Cerebellar cortex (tissue), 1 donor: ENCODE measurements at regions not wholly inside any gene's neighbourhood (a gene's known extent, or its start where the extent isn't known, plus 50 kb on each side); places are given as distances from the start of the nearest gene placed in this dataset.
"Not testable (repeated sequence)": the region's sequence is repeated elsewhere in the genome, so short reads cannot be mapped to it uniquely, and the experiment has no call there.

ENCODE experiments used
- DNase-seq: peaks from one replicate; pipeline ENCODE4 v3.0.0-alpha.2; 2015; ENCODE audit warnings: low spot score

GRCh38 chr11:21723678-21724077 is 469.2 kb upstream of the ANO5 start:
- DNase-seq, result no peak

GRCh38 chr11:21727102-21727501 is 465.8 kb upstream of the ANO5 start:
- DNase-seq, result no peak

- DNase-seq, result no peak
These were observed 456.5 kb upstream of the ANO5 start for GRCh38 chr11:21736404-21736803.

- DNase-seq, result not testable (repeated sequence)
These were observed 440.2 kb upstream of the ANO5 start for GRCh38 chr11:21752475-21753243.

- not testable (repeated sequence) for DNase-seq
These were observed 439.6 kb upstream of the ANO5 start for GRCh38 chr11:21753244-21753767.

GRCh38 chr11:21761000-21761399 is 431.9 kb upstream of the ANO5 start:
- DNase-seq, result no peak

GRCh38 chr11:21768388-21768787 is 424.5 kb upstream of the ANO5 start:
- DNase-seq, result no peak

GRCh38 chr11:21769188-21769587 is 423.7 kb upstream of the ANO5 start:
- DNase-seq, result no peak

- peak; percentile 4 for DNase-seq
These were observed 421.8 kb upstream of the ANO5 start for GRCh38 chr11:21771097-21771496.

- peak; percentile 98 for DNase-seq
These were observed 418.7 kb upstream of the ANO5 start for GRCh38 chr11:21774212-21774611.

- peak; percentile 2 for DNase-seq
These were observed 417.0 kb upstream of the ANO5 start for GRCh38 chr11:21775911-21776310.

GRCh38 chr11:21783954-21784353 is 408.9 kb upstream of the ANO5 start:
- DNase-seq, result no peak

GRCh38 chr11:21785351-21785750 is 407.5 kb upstream of the ANO5 start:
- DNase-seq, result no peak

- no peak for DNase-seq
These were observed 398.6 kb upstream of the ANO5 start for GRCh38 chr11:21794306-21794705.

- no peak for DNase-seq
These were observed 394.7 kb upstream of the ANO5 start for GRCh38 chr11:21798216-21798615.

- DNase-seq, result not testable (repeated sequence)
These were observed 388.4 kb upstream of the ANO5 start for GRCh38 chr11:21804523-21804922.

- no peak for DNase-seq
These were observed 386.4 kb upstream of the ANO5 start for GRCh38 chr11:21806508-21806907.

GRCh38 chr11:21806947-21807346 is 385.9 kb upstream of the ANO5 start:
- DNase-seq, result no peak

- DNase-seq, result no peak
These were observed 385.5 kb upstream of the ANO5 start for GRCh38 chr11:21807350-21807749.

GRCh38 chr11:21810650-21811049 is 382.2 kb upstream of the ANO5 start:
- no peak for DNase-seq

- DNase-seq, result no peak
These were observed 381.3 kb upstream of the ANO5 start for GRCh38 chr11:21811572-21811971.

- no peak for DNase-seq
These were observed 378.7 kb upstream of the ANO5 start for GRCh38 chr11:21814169-21814568.

GRCh38 chr11:21817696-21818095 is 375.2 kb upstream of the ANO5 start:
- no peak for DNase-seq

- DNase-seq, result no peak
These were observed 372.7 kb upstream of the ANO5 start for GRCh38 chr11:21820176-21820575.
